ENCODE measurements at regions not wholly inside any gene's neighbourhood (a gene's known extent, or its start where the extent isn't known, plus 50 kb on each side); places are given as distances from the start of the nearest gene placed in this dataset.

GRCh38 chr3:87486115-87486514 lies 209.7 kb upstream of the POU1F1 start:
- H3K9me3 ChIP-seq = no peaks in the 10 kb centered on the region
- TF ChIP-seq CTCF (IDR thresholded peaks at IDR 0.05) (no peak), EP300 (IDR thresholded peaks at IDR 0.05) (no peak), POLR2AphosphoS5 (IDR thresholded peaks at IDR 0.05) (no peak), POLR2A (IDR thresholded peaks at IDR 0.05) (no peak)
- DNase-seq (no peak), ATAC-seq (ENCODE audit: low FRiP score in 2 of 2) (no peak)
- H3K4me1 ChIP-seq = no peaks in the 10 kb centered on the region
- no peaks in the 10 kb centered on the region for H3K36me3 ChIP-seq
- no peaks in the 10 kb centered on the region for H3K27me3 ChIP-seq
- H3K4me3 ChIP-seq = no peak overlapping the region
- no peak overlapping the region for H3K27ac ChIP-seq
- WGBS, 2 donors = 0 to 49% methylated on average over 2 of the region's 2 CpGs

DNA sequence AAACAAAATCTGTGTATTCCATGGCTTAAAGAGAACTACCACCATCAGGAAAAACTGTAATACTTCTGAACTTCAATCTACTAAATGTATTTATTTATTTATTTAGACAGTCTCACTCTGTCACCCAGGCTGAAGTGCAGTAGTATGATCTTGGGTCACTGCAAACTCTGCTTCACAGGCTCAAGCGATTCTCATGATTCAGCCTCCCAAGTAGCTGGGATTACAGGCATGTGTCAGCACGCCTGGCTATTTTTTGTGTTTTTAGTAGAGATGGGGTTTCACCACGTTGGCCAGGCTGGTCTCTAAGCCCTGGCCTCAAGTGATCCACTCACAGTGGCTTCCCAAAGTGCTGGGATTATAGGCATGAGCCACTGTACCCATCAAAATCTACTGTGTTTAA lies 202.3 kb upstream of the POU1F1 start:
- Histone ChIP-seq H3K9me3 (peaks cover 0 to 5% (median 0%) of the 10 kb centered on the region in 4 donors), H3K4me3 (no peak overlapping the region), H3K27me3 (no peaks in the 10 kb centered on the region), H3K27ac (no peak overlapping the region), H3K4me1 (no peaks in the 10 kb centered on the region), H3K36me3 (no peaks in the 10 kb centered on the region)
- TF ChIP-seq EP300 (IDR thresholded peaks at IDR 0.05) (no peak), POLR2A (IDR thresholded peaks at IDR 0.05) (no peak), POLR2AphosphoS5 (IDR thresholded peaks at IDR 0.05) (no peak), CTCF (IDR thresholded peaks at IDR 0.05) (no peak)
- 72 to 83% methylated on average over 3 of the region's 3 CpGs for WGBS, 2 donors
- ATAC-seq (ENCODE audit: low FRiP score in 2 of 2) (no peak), DNase-seq (no peak)

DNA sequence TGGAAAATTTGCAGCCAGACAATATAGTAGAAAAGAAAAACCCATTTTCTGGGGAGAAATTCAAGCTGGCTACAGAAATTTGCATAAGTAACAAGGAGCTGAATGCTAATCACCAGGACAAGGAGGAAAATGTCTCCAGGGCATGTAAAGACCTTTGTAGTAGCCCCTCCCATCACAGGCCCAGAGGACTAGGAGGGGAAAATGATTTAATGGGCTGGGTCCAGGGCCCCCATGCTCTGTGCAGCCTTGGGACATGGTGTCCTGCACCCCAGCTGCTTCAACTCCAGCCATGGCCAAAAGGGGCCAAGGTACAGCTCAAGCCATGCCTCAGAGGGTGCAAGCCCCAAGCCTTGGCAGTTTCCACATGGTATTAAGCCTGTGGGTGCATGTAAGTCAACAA lies 197.6 kb upstream of the POU1F1 start:
- ATAC-seq (ENCODE audit: low FRiP score in 2 of 2) = no peak

GRCh38 chr3:87468938-87469337 lies 192.6 kb upstream of the POU1F1 start:
- H3K4me1 ChIP-seq = no peaks in the 10 kb centered on the region
- DNase-seq (no peak), ATAC-seq (ENCODE audit: low FRiP score in 2 of 2) (no peak)
- no peaks in the 10 kb centered on the region for H3K36me3 ChIP-seq
- no peak for TF ChIP-seq CTCF (IDR thresholded peaks at IDR 0.05)
- no peak for TF ChIP-seq POLR2AphosphoS5 (IDR thresholded peaks at IDR 0.05)
- TF ChIP-seq POLR2A (IDR thresholded peaks at IDR 0.05) = no peak
- TF ChIP-seq EP300 (IDR thresholded peaks at IDR 0.05) = no peak
- no peak overlapping the region for H3K4me3 ChIP-seq
- H3K9me3 ChIP-seq = peaks cover 0 to 2% (median 0%) of the 10 kb centered on the region in 4 donors
- H3K27me3 ChIP-seq = no peaks in the 10 kb centered on the region
- no peak overlapping the region for H3K27ac ChIP-seq

More for the DNA sequence above, 197.6 kb upstream of the POU1F1 start:
- no peaks in the 10 kb centered on the region for H3K36me3 ChIP-seq
- TF ChIP-seq EP300 (IDR thresholded peaks at IDR 0.05) (no peak), POLR2A (IDR thresholded peaks at IDR 0.05) (no peak), CTCF (IDR thresholded peaks at IDR 0.05) (no peak), POLR2AphosphoS5 (IDR thresholded peaks at IDR 0.05) (no peak)
- no peaks in the 10 kb centered on the region for H3K27me3 ChIP-seq
- H3K4me3 ChIP-seq = no peak overlapping the region
- no peaks in the 10 kb centered on the region for H3K4me1 ChIP-seq
- no peak overlapping the region for H3K27ac ChIP-seq
- no peak for DNase-seq
- peaks cover 0 to 5% (median 0%) of the 10 kb centered on the region in 4 donors for H3K9me3 ChIP-seq

GRCh38 chr3:87468235-87468634 lies 191.9 kb upstream of the POU1F1 start:
- ATAC-seq (ENCODE audit: low FRiP score in 2 of 2) (no peak), DNase-seq (no peak)
- WGBS, 2 donors = 12 to 48% methylated on average over 2 of the region's 2 CpGs
- H3K27me3 ChIP-seq = no peaks in the 10 kb centered on the region
- no peak for TF ChIP-seq EP300 (IDR thresholded peaks at IDR 0.05)
- TF ChIP-seq POLR2A (IDR thresholded peaks at IDR 0.05) = no peak
- TF ChIP-seq CTCF (IDR thresholded peaks at IDR 0.05) = no peak
- TF ChIP-seq POLR2AphosphoS5 (IDR thresholded peaks at IDR 0.05) = no peak
- no peaks in the 10 kb centered on the region for H3K36me3 ChIP-seq
- H3K4me1 ChIP-seq = no peaks in the 10 kb centered on the region
- no peak overlapping the region for H3K4me3 ChIP-seq
- no peak overlapping the region for H3K27ac ChIP-seq
- no peaks in the 10 kb centered on the region for H3K9me3 ChIP-seq
